Caco-2 (cell line): ENCODE measurements at regions not wholly inside any gene's neighbourhood (a gene's known extent, or its start where the extent isn't known, plus 50 kb on each side); places are given as distances from the start of the nearest gene placed in this dataset.
A peak's percentile ranks its signal among the peaks of the same experiment; 100 is the strongest.

Experiments
- BruUV-seq: library from RNA; stranded (reverse); fragments of 400-500 nt; replicated peaks from 2 replicates; lab custom pipeline; 2021; lab: Mats Ljungman, UMichigan
- CTCF ChIA-PET: fragments of 300-600 bp; sonication (Branson Sonifier 250); formaldehyde crosslinking; loops from one replicate; lab custom pipeline; 2022; ENCODE audit warnings: antibody characterized with exemption; lab: Charles Lee
- POLR2A ChIA-PET: fragments of 300-600 bp; sonication (Branson Sonifier 250); formaldehyde crosslinking; loops from one replicate; lab custom pipeline; 2022; ENCODE audit warnings: antibody characterized with exemption; lab: Charles Lee
- DNase-seq, 2 experiments: peaks; one replicate each; pipeline versions ENCODE4 v3.0.0 to v3.0.0-alpha.2; 2020 to 2022
- H3K27me3 ChIP-seq: replicated peaks from 2 replicates; pipeline ENCODE4 v1.6.0; 2011; ENCODE audit warnings: low read length; ENCODE audit not compliant: control insufficient read depth, insufficient read depth
- H3K36me3 ChIP-seq: 2 replicates; pipeline ENCODE4 v1.5.1; 2011; ENCODE audit warnings: low read length; ENCODE audit not compliant: control insufficient read depth, insufficient read depth
- H3K4me1 ChIP-seq: fragments of 250-450 bp; sonication (Bioruptor Pico); 2 replicates; pipeline ENCODE4 v1.5.1; 2020; ENCODE audit warnings: mild to moderate bottlenecking
- H3K4me3 ChIP-seq: 2 replicates; pipeline ENCODE4 v1.5.1; 2011; ENCODE audit warnings: low read depth, mild to moderate bottlenecking, control low read depth, low read length
- H3K9me3 ChIP-seq: fragments of 250-450 bp; sonication (Bioruptor Pico); 2 replicates; pipeline ENCODE4 v1.5.1; 2020; ENCODE audit warnings: mild to moderate bottlenecking, moderate library complexity
- H3K27ac Mint-ChIP-seq: one replicate; pipeline ENCODE4 v1.8.0; 2022; ENCODE audit warnings: mixed read lengths; ENCODE audit not compliant: unreplicated experiment
- H3K27me3 Mint-ChIP-seq: one replicate; pipeline ENCODE4 v1.8.0; 2022; ENCODE audit warnings: mixed read lengths; ENCODE audit not compliant: insufficient read depth, unreplicated experiment
- H3K36me3 Mint-ChIP-seq: one replicate; pipeline ENCODE4 v1.8.0; 2022; ENCODE audit warnings: mild to moderate bottlenecking, mixed read lengths; ENCODE audit not compliant: insufficient read depth, unreplicated experiment
- H3K4me1 Mint-ChIP-seq: one replicate; pipeline ENCODE4 v1.8.0; 2022; ENCODE audit warnings: low read depth, mixed read lengths; ENCODE audit not compliant: unreplicated experiment
- H3K4me3 Mint-ChIP-seq: one replicate; pipeline ENCODE4 v1.8.0; 2022; ENCODE audit warnings: mild to moderate bottlenecking, moderate library complexity, mixed read lengths; ENCODE audit not compliant: unreplicated experiment
- H3K9me3 Mint-ChIP-seq: one replicate; pipeline ENCODE4 v1.8.0; 2022; ENCODE audit warnings: mixed read lengths; ENCODE audit not compliant: unreplicated experiment
- intact Hi-C: fragments of 100-400 bp; cut with micrococcal nuclease; formaldehyde crosslinking; loops from one replicate; pipeline ENCODE4 v1.10.0; 2022; ENCODE audit not compliant: unreplicated experiment
- TF ChIP-seq, protein P1 (sequence below), 2 experiments: fragments of 200-600 bp in 1 of 2; IDR thresholded peaks; 1 replicate in 1 of 2; 2 replicates in 1 of 2; pipeline versions ENCODE4 v1.5.1 to v1.8.0; 2011 to 2022; ENCODE audit warnings: antibody characterized with exemption in 1 of 2, control low read depth in 1 of 2, inconsistent platforms in 1 of 2, low read depth in 1 of 2, low read length in 1 of 2, mild to moderate bottlenecking in 1 of 2, moderate library complexity in 1 of 2; ENCODE audit not compliant: insufficient read depth in 1 of 2, severe bottlenecking in 1 of 2, unreplicated experiment in 1 of 2

- peaks cover 10% of the 10 kb centered on the region for H3K9me3 Mint-ChIP-seq
- H3K4me1 ChIP-seq: no peaks in the 10 kb centered on the region
- H3K27me3 ChIP-seq: no peaks in the 10 kb centered on the region
- no peaks in the 10 kb centered on the region for H3K36me3 Mint-ChIP-seq
- peak in 1 of 2 experiments; percentile 7 for DNase-seq
- H3K27me3 Mint-ChIP-seq: peaks cover 7% of the 10 kb centered on the region
- no peak overlapping the region for H3K27ac Mint-ChIP-seq
- no peaks in the 10 kb centered on the region for H3K36me3 ChIP-seq
- peaks cover 5% of the 10 kb centered on the region for H3K4me1 Mint-ChIP-seq
- ChIA-PET POLR2A (no interaction called here), CTCF (no interaction called here)
- no peak overlapping the region for H3K4me3 ChIP-seq
- intact Hi-C loops: no loop called here
- no TSS peak for BruUV-seq
- no peak overlapping the region for H3K4me3 Mint-ChIP-seq
- TF ChIP-seq, protein P1, sequence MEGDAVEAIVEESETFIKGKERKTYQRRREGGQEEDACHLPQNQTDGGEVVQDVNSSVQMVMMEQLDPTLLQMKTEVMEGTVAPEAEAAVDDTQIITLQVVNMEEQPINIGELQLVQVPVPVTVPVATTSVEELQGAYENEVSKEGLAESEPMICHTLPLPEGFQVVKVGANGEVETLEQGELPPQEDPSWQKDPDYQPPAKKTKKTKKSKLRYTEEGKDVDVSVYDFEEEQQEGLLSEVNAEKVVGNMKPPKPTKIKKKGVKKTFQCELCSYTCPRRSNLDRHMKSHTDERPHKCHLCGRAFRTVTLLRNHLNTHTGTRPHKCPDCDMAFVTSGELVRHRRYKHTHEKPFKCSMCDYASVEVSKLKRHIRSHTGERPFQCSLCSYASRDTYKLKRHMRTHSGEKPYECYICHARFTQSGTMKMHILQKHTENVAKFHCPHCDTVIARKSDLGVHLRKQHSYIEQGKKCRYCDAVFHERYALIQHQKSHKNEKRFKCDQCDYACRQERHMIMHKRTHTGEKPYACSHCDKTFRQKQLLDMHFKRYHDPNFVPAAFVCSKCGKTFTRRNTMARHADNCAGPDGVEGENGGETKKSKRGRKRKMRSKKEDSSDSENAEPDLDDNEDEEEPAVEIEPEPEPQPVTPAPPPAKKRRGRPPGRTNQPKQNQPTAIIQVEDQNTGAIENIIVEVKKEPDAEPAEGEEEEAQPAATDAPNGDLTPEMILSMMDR (IDR thresholded peaks at IDR 0.05; ENCODE audit: insufficient read depth in 1 of 2, low read depth in 1 of 2, low read length in 1 of 2, severe bottlenecking in 1 of 2, unreplicated experiment in 1 of 2): no peak
- H3K9me3 ChIP-seq: no peaks in the 10 kb centered on the region
These were observed 121.4 kb upstream of the ZBTB40 start for GRCh38 chr1:22330092-22330759.

GRCh38 chr1:22330760-22331119 lies 120.9 kb upstream of the ZBTB40 start:
- no peak for DNase-seq
- Histone ChIP-seq H3K27me3 (no peaks in the 10 kb centered on the region), H3K4me1 (no peaks in the 10 kb centered on the region), H3K9me3 (no peaks in the 10 kb centered on the region), H3K36me3 (no peaks in the 10 kb centered on the region), H3K4me3 (no peak overlapping the region)
- no TSS peak for BruUV-seq
- CTCF ChIA-PET: no interaction called here
- Mint-ChIP-seq H3K27ac (no peak overlapping the region), H3K9me3 (peaks cover 10% of the 10 kb centered on the region), H3K36me3 (no peaks in the 10 kb centered on the region), H3K4me1 (peaks cover 6% of the 10 kb centered on the region), H3K27me3 (peaks cover 7% of the 10 kb centered on the region), H3K4me3 (no peak overlapping the region)
- POLR2A ChIA-PET: no interaction called here
- TF ChIP-seq, protein P1 (IDR thresholded peaks at IDR 0.05; ENCODE audit: insufficient read depth in 1 of 2, low read depth in 1 of 2, low read length in 1 of 2, severe bottlenecking in 1 of 2, unreplicated experiment in 1 of 2): no peak
- intact Hi-C loops: no loop called here

DNA sequence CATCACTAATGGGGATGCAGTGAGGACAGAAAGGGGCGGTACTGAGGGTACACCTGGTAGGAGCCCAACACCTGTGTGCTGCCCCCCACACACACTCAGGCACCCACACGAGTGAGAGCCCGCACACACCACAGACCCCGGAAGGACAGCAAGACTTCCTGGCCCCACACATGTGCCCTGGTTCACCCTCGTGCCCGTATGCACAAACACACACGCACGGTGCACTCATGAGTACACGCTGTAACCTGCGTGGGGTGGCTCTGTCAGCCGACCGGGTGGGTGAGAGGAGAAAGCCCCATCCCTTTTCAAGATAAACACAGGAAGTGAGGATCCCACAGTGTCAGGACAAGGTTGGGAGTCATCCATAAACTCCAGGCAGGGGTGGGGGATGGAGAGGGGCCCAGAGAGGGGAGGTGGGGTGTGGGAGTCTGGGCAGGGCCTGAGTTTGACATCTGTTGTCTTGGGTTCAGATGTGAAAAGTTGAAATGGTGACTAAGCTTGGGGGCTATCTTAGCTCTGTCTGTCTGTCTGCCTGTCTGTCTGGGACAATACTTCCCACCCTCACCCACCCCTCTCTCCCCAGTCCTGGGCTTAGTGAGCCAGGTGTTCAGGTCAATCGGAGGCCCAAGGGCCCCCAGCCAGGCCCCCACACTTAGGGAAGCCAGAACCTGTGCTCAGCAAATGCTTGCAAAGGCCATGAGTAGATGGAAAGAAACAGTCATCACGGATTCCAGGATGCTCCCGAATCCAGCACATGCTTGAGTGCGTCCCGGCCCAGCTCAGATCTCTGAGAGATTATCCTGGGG lies 119.8 kb upstream of the ZBTB40 start:
- no peak overlapping the region for H3K27ac Mint-ChIP-seq
- no peaks in the 10 kb centered on the region for H3K36me3 Mint-ChIP-seq
- TF ChIP-seq, protein P1 (IDR thresholded peaks at IDR 0.05; ENCODE audit: insufficient read depth in 1 of 2, low read depth in 1 of 2, low read length in 1 of 2, severe bottlenecking in 1 of 2, unreplicated experiment in 1 of 2): no peak
- Histone ChIP-seq H3K36me3 (no peaks in the 10 kb centered on the region), H3K4me1 (no peaks in the 10 kb centered on the region), H3K27me3 (no peaks in the 10 kb centered on the region), H3K4me3 (no peak overlapping the region), H3K9me3 (no peaks in the 10 kb centered on the region)
- H3K27me3 Mint-ChIP-seq: peaks cover 7% of the 10 kb centered on the region
- peaks cover 6% of the 10 kb centered on the region for H3K4me1 Mint-ChIP-seq
- H3K9me3 Mint-ChIP-seq: peaks cover 10% of the 10 kb centered on the region
- ChIA-PET POLR2A (no interaction called here), CTCF (no interaction called here)
- no peak overlapping the region for H3K4me3 Mint-ChIP-seq
- DNase-seq: peak in 1 of 2 experiments; percentile 3
- BruUV-seq: no TSS peak
- intact Hi-C loops: no loop called here
